ENCODE measurements at regions not wholly inside any gene's neighbourhood (a gene's known extent, or its start where the extent isn't known, plus 50 kb on each side); places are given as distances from the start of the nearest gene placed in this dataset.

DNA sequence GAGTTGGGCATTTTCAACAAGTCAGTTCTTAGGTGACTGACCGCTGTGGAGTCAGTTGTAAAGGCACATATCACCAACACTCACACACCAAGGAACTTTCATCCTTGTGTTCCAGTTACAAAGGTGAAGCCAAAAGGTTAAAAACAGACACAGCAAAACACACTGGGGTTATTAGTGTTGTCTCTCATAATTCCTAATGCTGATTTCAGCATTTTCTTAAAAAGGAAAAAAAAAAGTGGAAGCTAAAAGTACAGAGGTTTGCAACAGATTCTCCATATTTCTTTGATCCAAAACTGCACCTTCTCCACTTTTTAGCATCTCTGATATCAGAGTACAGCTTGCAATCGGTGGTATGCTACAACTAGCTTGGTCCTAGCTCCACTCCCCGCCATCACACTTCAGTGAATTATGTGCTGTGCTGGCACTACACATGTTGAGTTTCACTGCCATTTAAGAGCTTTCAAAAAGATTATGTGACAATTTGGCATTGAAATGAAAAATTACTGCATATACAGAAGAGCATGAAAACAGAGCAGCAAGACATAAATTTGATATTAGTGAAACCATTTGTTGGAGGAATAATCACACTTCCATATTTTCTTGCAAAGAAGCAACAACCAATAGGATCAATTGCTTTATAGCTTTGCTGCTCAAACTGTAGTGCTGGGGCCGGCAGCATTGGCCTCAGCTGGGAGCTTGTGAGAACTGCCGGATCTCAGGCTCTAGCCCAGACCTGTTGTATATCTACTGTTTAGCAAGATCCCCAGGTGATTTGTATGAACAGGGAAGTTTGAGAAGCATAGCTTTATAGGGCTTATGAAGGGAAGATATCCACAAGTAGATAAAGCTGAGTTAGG, 62.3 kb upstream of the DAPL1 start:
- no peak for DNase-seq
- WGBS, 2 donors: 72 to 73% methylated on average over 5 of the region's 5 CpGs
- intact Hi-C loops (cut with DNase I): no loop called here
- ATAC-seq: no peak
- Histone ChIP-seq H3K4me1 (no peaks in the 10 kb centered on the region), H3K4me3 (no peak overlapping the region), H3K27ac (no peak overlapping the region), H3K27me3 (no peaks in the 10 kb centered on the region), H3K36me3 (replicated peaks in 1 of 2; ENCODE audit: insufficient read depth in 1 of 2, low read depth in 2 of 2) (no peaks in the 10 kb centered on the region), H3K9me3 (no peaks in the 10 kb centered on the region)
- no peak for TF ChIP-seq POLR2A (IDR thresholded peaks at IDR 0.05)
- TF ChIP-seq, protein P1, sequence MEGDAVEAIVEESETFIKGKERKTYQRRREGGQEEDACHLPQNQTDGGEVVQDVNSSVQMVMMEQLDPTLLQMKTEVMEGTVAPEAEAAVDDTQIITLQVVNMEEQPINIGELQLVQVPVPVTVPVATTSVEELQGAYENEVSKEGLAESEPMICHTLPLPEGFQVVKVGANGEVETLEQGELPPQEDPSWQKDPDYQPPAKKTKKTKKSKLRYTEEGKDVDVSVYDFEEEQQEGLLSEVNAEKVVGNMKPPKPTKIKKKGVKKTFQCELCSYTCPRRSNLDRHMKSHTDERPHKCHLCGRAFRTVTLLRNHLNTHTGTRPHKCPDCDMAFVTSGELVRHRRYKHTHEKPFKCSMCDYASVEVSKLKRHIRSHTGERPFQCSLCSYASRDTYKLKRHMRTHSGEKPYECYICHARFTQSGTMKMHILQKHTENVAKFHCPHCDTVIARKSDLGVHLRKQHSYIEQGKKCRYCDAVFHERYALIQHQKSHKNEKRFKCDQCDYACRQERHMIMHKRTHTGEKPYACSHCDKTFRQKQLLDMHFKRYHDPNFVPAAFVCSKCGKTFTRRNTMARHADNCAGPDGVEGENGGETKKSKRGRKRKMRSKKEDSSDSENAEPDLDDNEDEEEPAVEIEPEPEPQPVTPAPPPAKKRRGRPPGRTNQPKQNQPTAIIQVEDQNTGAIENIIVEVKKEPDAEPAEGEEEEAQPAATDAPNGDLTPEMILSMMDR (IDR thresholded peaks at IDR 0.05): no peak

DNA sequence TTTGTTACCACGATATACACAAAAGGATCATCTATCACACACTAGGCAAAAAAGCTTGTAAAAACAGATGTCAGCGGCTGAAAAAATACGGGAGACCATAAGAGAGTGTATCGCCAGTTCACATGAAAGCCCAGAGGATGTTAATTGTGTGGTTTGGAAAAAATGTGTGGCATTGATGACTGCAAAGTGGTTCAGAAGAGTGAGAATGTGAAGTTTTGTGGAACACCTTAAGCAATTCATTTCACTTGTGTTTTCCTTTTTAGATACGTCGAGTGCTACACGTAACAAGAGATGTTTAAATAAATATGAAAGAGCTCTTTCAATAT, 61.7 kb upstream of the DAPL1 start:
- Histone ChIP-seq H3K4me3 (no peak overlapping the region), H3K27ac (no peak overlapping the region), H3K36me3 (replicated peaks in 1 of 2; ENCODE audit: insufficient read depth in 1 of 2, low read depth in 2 of 2) (no peaks in the 10 kb centered on the region), H3K4me1 (no peaks in the 10 kb centered on the region), H3K9me3 (no peaks in the 10 kb centered on the region), H3K27me3 (no peaks in the 10 kb centered on the region)
- ATAC-seq: no peak
- no peak for TF ChIP-seq POLR2A (IDR thresholded peaks at IDR 0.05)
- TF ChIP-seq, protein P1 (IDR thresholded peaks at IDR 0.05): no peak
- intact Hi-C loops (cut with DNase I): no loop called here
- WGBS, 2 donors: 74 to 77% methylated on average over 7 of the region's 7 CpGs
- no peak for DNase-seq

DNA sequence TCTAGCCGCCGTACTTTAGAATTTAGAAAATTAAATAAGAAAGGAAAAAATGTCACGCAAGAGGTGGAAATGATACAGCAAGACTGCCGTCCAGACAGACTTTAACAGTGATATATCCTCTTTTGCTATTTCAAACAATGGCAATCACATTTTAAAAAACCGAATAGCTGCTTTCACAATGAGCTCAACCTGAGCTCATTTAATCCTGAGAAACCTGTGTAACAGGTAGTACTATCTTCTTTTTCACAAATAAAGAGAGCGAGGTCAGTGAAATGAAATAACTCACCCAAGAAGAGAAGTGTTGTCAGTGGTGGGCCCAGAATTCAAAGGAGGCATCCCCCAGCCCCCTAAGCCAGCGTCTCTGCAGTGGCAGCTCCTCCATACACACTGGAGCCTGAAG, 60.7 kb upstream of the DAPL1 start:
- no peaks in the 10 kb centered on the region for H3K9me3 ChIP-seq
- no peaks in the 10 kb centered on the region for H3K36me3 ChIP-seq (replicated peaks in 1 of 2; ENCODE audit: insufficient read depth in 1 of 2, low read depth in 2 of 2)
- 78 to 83% methylated on average over 7 of the region's 7 CpGs for WGBS, 2 donors
- TF ChIP-seq, protein P1 (IDR thresholded peaks at IDR 0.05): no peak
- no peak for TF ChIP-seq POLR2A (IDR thresholded peaks at IDR 0.05)
- intact Hi-C loops (cut with DNase I): no loop called here
- H3K27ac ChIP-seq: no peak overlapping the region
- ATAC-seq: no peak
- no peaks in the 10 kb centered on the region for H3K27me3 ChIP-seq
- no peak overlapping the region for H3K4me3 ChIP-seq
- no peaks in the 10 kb centered on the region for H3K4me1 ChIP-seq
- DNase-seq: no peak

DNA sequence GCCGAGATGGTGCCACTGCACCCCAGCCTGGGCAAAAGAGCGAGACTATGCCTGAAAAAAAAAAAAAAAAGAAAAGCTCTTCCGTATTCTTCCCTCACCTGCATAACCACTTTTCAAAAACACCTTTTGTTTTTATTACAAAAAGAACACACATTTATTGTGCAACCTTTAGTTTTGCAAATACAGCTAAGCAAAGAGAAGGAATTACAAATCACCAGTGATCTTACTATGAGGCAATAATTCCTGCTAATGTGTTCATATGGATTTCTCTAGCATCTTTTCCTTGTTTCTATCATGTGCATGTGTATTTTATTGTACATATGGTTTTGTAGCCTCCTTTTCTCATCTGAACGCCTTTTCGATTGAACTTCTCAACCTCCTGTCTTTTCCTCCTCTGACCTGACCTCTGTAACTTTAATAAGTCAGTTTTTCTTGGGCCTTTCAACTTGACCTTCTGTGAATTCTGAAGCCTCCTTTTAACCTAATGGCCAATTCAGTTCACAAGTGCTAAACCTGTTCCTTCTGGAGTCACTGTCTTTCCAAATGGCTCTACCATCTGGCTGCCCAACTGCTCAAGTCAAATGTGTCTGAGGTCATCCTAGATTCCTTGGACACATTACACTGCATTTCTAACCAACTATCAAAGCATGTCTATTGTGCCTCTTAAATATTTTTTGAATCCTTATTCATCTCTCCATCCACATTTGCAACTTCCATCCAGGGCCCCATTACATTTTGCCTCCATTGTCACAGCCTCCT, 59.1 kb upstream of the DAPL1 start:
- Histone ChIP-seq H3K27me3 (no peaks in the 10 kb centered on the region), H3K27ac (no peak overlapping the region), H3K4me3 (no peak overlapping the region), H3K36me3 (replicated peaks in 1 of 2; ENCODE audit: insufficient read depth in 1 of 2, low read depth in 2 of 2) (no peaks in the 10 kb centered on the region), H3K9me3 (no peaks in the 10 kb centered on the region), H3K4me1 (no peaks in the 10 kb centered on the region)
- intact Hi-C loops (cut with DNase I): no loop called here
- 80 to 81% methylated on average over 5 of the region's 5 CpGs for WGBS, 2 donors
- DNase-seq (no peak), ATAC-seq (no peak)
- no peak for TF ChIP-seq POLR2A (IDR thresholded peaks at IDR 0.05)
- TF ChIP-seq, protein P1 (IDR thresholded peaks at IDR 0.05): no peak
